SU-DHL-6 (cell line): ENCODE measurements at regions not wholly inside any gene's neighbourhood (a gene's known extent, or its start where the extent isn't known, plus 50 kb on each side); places are given as distances from the start of the nearest gene placed in this dataset.

Experiments used
- H2AFZ ChIP-seq: fragments of 200-600 bp; sonication (generic); 2 replicates; pipeline ENCODE4 v1.6.1; 2014; ENCODE audit warnings: low read depth, mild to moderate bottlenecking, moderate library complexity, mixed read lengths, antibody characterized with exemption, low read length; ENCODE audit not compliant: severe bottlenecking
- H3F3A ChIP-seq: fragments of 200-600 bp; shearing (Covaris generic); 2 replicates; pipeline ENCODE4 v1.6.0; 2016; ENCODE audit warnings: antibody characterized with exemption, mild to moderate bottlenecking; ENCODE audit not compliant: insufficient read depth
- H3K27ac ChIP-seq: fragments of 200-600 bp; sonication (generic); 2 replicates; pipeline ENCODE4 v1.5.1; 2016; ENCODE audit warnings: low read depth, mild to moderate bottlenecking, low read length, moderate library complexity, mixed read lengths
- H3K27me3 ChIP-seq: fragments of 200-600 bp; sonication (generic), shearing (Covaris generic); 2 replicates; pipeline ENCODE4 v1.6.0; 2014; ENCODE audit warnings: mild to moderate bottlenecking, low read length
- H3K36me3 ChIP-seq: fragments of 200-600 bp; sonication (generic); 2 replicates; pipeline ENCODE4 v1.6.1; 2014; ENCODE audit warnings: mild to moderate bottlenecking, low read length, mixed read lengths
- H3K4me2 ChIP-seq: fragments of 300-600, 200-600 bp; shearing (Covaris generic), sonication (generic); 2 replicates; pipeline ENCODE4 v1.6.0; 2014; ENCODE audit warnings: low read length, low read depth, mild to moderate bottlenecking; ENCODE audit not compliant: poor library complexity, severe bottlenecking
- H3K4me3 ChIP-seq: fragments of 200-600 bp; sonication (generic); 2 replicates; pipeline ENCODE4 v1.5.1; 2014; ENCODE audit warnings: antibody characterized with exemption, low read length, mild to moderate bottlenecking, mixed read lengths; ENCODE audit not compliant: insufficient read depth, poor library complexity, severe bottlenecking
- H3K79me2 ChIP-seq: fragments of 200-600 bp; sonication (generic); 2 replicates; pipeline ENCODE4 v1.6.1; 2014; ENCODE audit warnings: mild to moderate bottlenecking, low read length, moderate library complexity; ENCODE audit not compliant: insufficient read depth
- H3K9ac ChIP-seq: fragments of 200-600 bp; sonication (generic); 2 replicates; pipeline ENCODE4 v1.7.0; 2014; ENCODE audit warnings: mild to moderate bottlenecking, low read length
- H3K9me2 ChIP-seq: fragments of 200-600 bp; sonication (generic); replicated peaks from 2 replicates; pipeline ENCODE4 v1.6.1; 2014; ENCODE audit warnings: low read length; ENCODE audit not compliant: insufficient read depth
- H3K9me3 ChIP-seq: fragments of 200-600 bp; sonication (generic); 2 replicates; pipeline ENCODE4 v1.6.1; 2014; ENCODE audit warnings: low read length, mixed read lengths; ENCODE audit not compliant: insufficient read depth
- H4K20me1 ChIP-seq: fragments of 200-600 bp; sonication (generic); 2 replicates; pipeline ENCODE4 v1.6.1; 2014; ENCODE audit warnings: low read depth, mild to moderate bottlenecking, antibody characterized with exemption, low read length, moderate library complexity, mixed read lengths
- CTCF ChIP-seq: fragments of 200-600 bp; sonication (generic); IDR thresholded peaks from one replicate; pipeline ENCODE4 v1.5.1; 2017; ENCODE audit warnings: antibody characterized with exemption, mild to moderate bottlenecking, low read length, moderate library complexity; ENCODE audit not compliant: insufficient read depth, poor library complexity, severe bottlenecking
- EZH2phosphoT487 ChIP-seq: fragments of 200-600 bp; sonication (generic), shearing (Covaris generic); conservative IDR thresholded peaks from 2 replicates; pipeline ENCODE4 v1.6.1; 2018; ENCODE audit warnings: mild to moderate bottlenecking, antibody characterized with exemption, low read length, moderate library complexity, mixed read lengths

DNA sequence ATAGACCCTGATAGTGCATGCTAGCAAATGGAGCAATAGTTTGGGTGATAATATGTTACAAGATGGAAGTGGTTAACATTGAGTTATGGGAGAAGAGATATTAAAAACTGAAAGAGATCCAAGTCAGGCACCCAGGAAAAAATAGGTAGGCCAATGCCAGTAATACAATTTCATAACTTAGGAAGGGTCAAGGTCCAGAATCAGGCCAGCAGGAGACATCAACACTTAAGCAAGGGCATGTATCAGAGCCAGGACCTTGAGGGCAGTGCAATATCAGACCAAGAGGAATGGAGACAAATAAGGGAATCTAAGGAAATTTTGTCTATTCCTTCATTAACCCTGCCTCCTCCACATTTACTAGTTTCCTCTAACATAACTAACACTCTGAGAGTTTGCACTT is 124.1 kb upstream of the NYAP2 start:
- Histone ChIP-seq H3F3A (no peaks in the 10 kb centered on the region), H3K9ac (no peak overlapping the region), H4K20me1 (no peaks in the 10 kb centered on the region), H3K27me3 (no peaks in the 10 kb centered on the region), H3K9me2 (no peaks in the 10 kb centered on the region), H3K4me3 (no peak overlapping the region), H3K27ac (no peak overlapping the region), H3K9me3 (no peaks in the 10 kb centered on the region), H3K36me3 (no peaks in the 10 kb centered on the region; the same call in 1 of the 2 replicates), H3K4me2 (no peak overlapping the region), H3K79me2 (no peaks in the 10 kb centered on the region), H2AFZ (no peak overlapping the region)
- TF ChIP-seq EZH2phosphoT487, result no peak
- TF ChIP-seq CTCF, result no peak

- Histone ChIP-seq H3K9me2 (no peaks in the 10 kb centered on the region), H3K4me2 (no peak overlapping the region), H3K36me3 (no peaks in the 10 kb centered on the region; the same call in 1 of the 2 replicates), H3K4me3 (no peak overlapping the region), H3K9me3 (no peaks in the 10 kb centered on the region), H3K79me2 (no peaks in the 10 kb centered on the region), H3K27ac (no peak overlapping the region), H3F3A (no peaks in the 10 kb centered on the region), H3K9ac (no peak overlapping the region), H2AFZ (no peak overlapping the region), H4K20me1 (no peaks in the 10 kb centered on the region), H3K27me3 (no peaks in the 10 kb centered on the region)
- TF ChIP-seq EZH2phosphoT487 (no peak), CTCF (no peak)
Observed at GRCh38 chr2:225274751-225275150, 124.8 kb upstream of the NYAP2 start.

GRCh38 chr2:225272173-225272572 is 127.3 kb upstream of the NYAP2 start:
- no peak overlapping the region for H2AFZ ChIP-seq
- no peaks in the 10 kb centered on the region for H3K9me2 ChIP-seq
- H3K9ac ChIP-seq, result no peak overlapping the region
- no peaks in the 10 kb centered on the region for H4K20me1 ChIP-seq
- H3F3A ChIP-seq, result no peaks in the 10 kb centered on the region
- H3K9me3 ChIP-seq, result no peaks in the 10 kb centered on the region
- no peak for TF ChIP-seq CTCF
- no peak for TF ChIP-seq EZH2phosphoT487
- H3K27me3 ChIP-seq, result no peaks in the 10 kb centered on the region
- no peak overlapping the region for H3K27ac ChIP-seq
- no peak overlapping the region for H3K4me2 ChIP-seq
- H3K4me3 ChIP-seq, result no peak overlapping the region
- H3K79me2 ChIP-seq, result no peaks in the 10 kb centered on the region
- no peaks in the 10 kb centered on the region; the same call in 1 of the 2 replicates for H3K36me3 ChIP-seq
